Neural progenitor cell (in vitro differentiated cells): ENCODE measurements at regions not wholly inside any gene's neighbourhood (a gene's known extent, or its start where the extent isn't known, plus 50 kb on each side); places are given as distances from the start of the nearest gene placed in this dataset.
"Not testable (repeated sequence)": the region's sequence is repeated elsewhere in the genome, so short reads cannot be mapped to it uniquely, and the experiment has no call there.

Source experiments
- DNase-seq: peaks from one replicate; pipeline ENCODE4 v3.0.0-alpha.2; 2016; ENCODE audit warnings: low spot score
- H2AFZ ChIP-seq: fragments of 200-600 bp; sonication (generic); replicated peaks from 2 replicates; pipeline ENCODE4 v1.6.1; 2016; ENCODE audit warnings: antibody characterized with exemption
- H3F3A ChIP-seq: fragments of 200-600 bp; sonication (generic); 2 replicates; pipeline ENCODE4 v1.6.1; 2016; ENCODE audit warnings: antibody characterized with exemption, low read depth
- H3K27ac ChIP-seq: fragments of 200-600 bp; sonication (generic); 2 replicates; pipeline ENCODE4 v1.5.1; 2016; ENCODE audit warnings: mild to moderate bottlenecking
- H3K27me3 ChIP-seq: fragments of 200-600 bp; sonication (generic); 2 replicates; pipeline ENCODE4 v1.6.1; 2016; ENCODE audit warnings: mild to moderate bottlenecking, moderate library complexity
- H3K36me3 ChIP-seq: fragments of 200-600 bp; sonication (generic); 2 replicates; pipeline ENCODE4 v1.5.1; 2016
- H3K4me1 ChIP-seq: fragments of 200-600 bp; sonication (generic); 2 replicates; pipeline ENCODE4 v1.6.1; 2016; ENCODE audit warnings: mixed run types
- H3K4me2 ChIP-seq: fragments of 200-600 bp; sonication (generic); 2 replicates; pipeline ENCODE4 v1.6.1; 2016
- H3K4me3 ChIP-seq: fragments of 200-600 bp; sonication (generic); 2 replicates; pipeline ENCODE4 v1.5.1; 2016
- H3K79me2 ChIP-seq: fragments of 200-600 bp; sonication (generic); 2 replicates; pipeline ENCODE4 v1.6.1; 2016; ENCODE audit warnings: low read depth
- H3K9ac ChIP-seq: fragments of 200-600 bp; sonication (generic); 2 replicates; pipeline ENCODE4 v1.6.1; 2016
- H3K9me3 ChIP-seq: fragments of 200-600 bp; sonication (generic); 2 replicates; pipeline ENCODE4 v1.5.1; 2016; ENCODE audit warnings: low read depth
- H4K20me1 ChIP-seq: fragments of 200-600 bp; sonication (generic); 2 replicates; pipeline ENCODE4 v1.6.1; 2016; ENCODE audit warnings: low read depth
- H3K27ac Mint-ChIP-seq: 3 replicates; pipeline ENCODE4 v1.8.0; 2021; ENCODE audit warnings: mixed read lengths
- H3K27me3 Mint-ChIP-seq: 2 replicates; pipeline ENCODE4 v1.8.0; 2022; ENCODE audit warnings: low read depth, mild to moderate bottlenecking, inconsistent platforms, moderate library complexity, mixed read lengths; ENCODE audit not compliant: insufficient read depth
- H3K36me3 Mint-ChIP-seq: 3 replicates; pipeline ENCODE4 v1.8.0; 2021; ENCODE audit warnings: mixed read lengths
- H3K4me1 Mint-ChIP-seq: 3 replicates; pipeline ENCODE4 v1.8.0; 2021; ENCODE audit warnings: mixed read lengths
- H3K4me3 Mint-ChIP-seq: 3 replicates; pipeline ENCODE4 v1.8.0; 2021; ENCODE audit warnings: mild to moderate bottlenecking, moderate library complexity, mixed read lengths
- H3K9me3 Mint-ChIP-seq: 3 replicates; pipeline ENCODE4 v1.8.0; 2020; ENCODE audit warnings: mixed read lengths
- CTCF ChIP-seq: fragments of 200-600 bp; sonication (generic); IDR thresholded peaks from 2 replicates; pipeline ENCODE4 v1.5.1; 2017; ENCODE audit warnings: antibody characterized with exemption, mild to moderate bottlenecking
- EZH2 ChIP-seq: fragments of 200-600 bp; sonication (generic); IDR thresholded peaks from 2 replicates; pipeline ENCODE4 v1.6.1; 2017; ENCODE audit warnings: antibody characterized with exemption, mild to moderate bottlenecking, moderate library complexity
- EZH2phosphoT487 ChIP-seq: fragments of 200-600 bp; sonication (generic); IDR thresholded peaks from 2 replicates; pipeline ENCODE4 v1.6.1; 2017; ENCODE audit warnings: antibody characterized with exemption

- no peak overlapping the region for H3K27ac ChIP-seq
- Mint-ChIP-seq H3K9me3 (peaks cover 2% of the 10 kb centered on the region), H3K27ac (peak overlapping the region; percentile 42), H3K4me3 (no peak overlapping the region), H3K27me3 (peaks cover 3% of the 10 kb centered on the region), H3K36me3 (no peaks in the 10 kb centered on the region), H3K4me1 (peaks cover 14% of the 10 kb centered on the region)
- H3K9ac ChIP-seq, result no peak overlapping the region
- H3K4me3 ChIP-seq, result no peak overlapping the region
- no peak overlapping the region for H3K4me2 ChIP-seq
- no peak for DNase-seq
- TF ChIP-seq CTCF, result no peak
- TF ChIP-seq EZH2phosphoT487, result no peak
- TF ChIP-seq EZH2, result no peak
- H3K4me1 ChIP-seq, result peaks cover 22% of the 10 kb centered on the region
- no peaks in the 10 kb centered on the region for H3K27me3 ChIP-seq
- no peaks in the 10 kb centered on the region for H3K79me2 ChIP-seq
- peak overlapping the region; percentile 50 for H2AFZ ChIP-seq
- no peaks in the 10 kb centered on the region for H4K20me1 ChIP-seq
- no peaks in the 10 kb centered on the region for H3K9me3 ChIP-seq
- no peaks in the 10 kb centered on the region for H3F3A ChIP-seq
- no peaks in the 10 kb centered on the region for H3K36me3 ChIP-seq
These were observed 639.2 kb downstream of the NR2F1-AS1 start for GRCh38 chr5:92941806-92942205.

- H4K20me1 ChIP-seq, result no peaks in the 10 kb centered on the region
- H3K27me3 ChIP-seq, result no peaks in the 10 kb centered on the region
- H3K27ac ChIP-seq, result no peak overlapping the region
- H3K9ac ChIP-seq, result no peak overlapping the region
- H3F3A ChIP-seq, result no peaks in the 10 kb centered on the region
- H3K79me2 ChIP-seq, result no peaks in the 10 kb centered on the region
- H2AFZ ChIP-seq, result peak overlapping the region; percentile 94
- no peaks in the 10 kb centered on the region for H3K36me3 ChIP-seq
- Mint-ChIP-seq H3K27ac (no peak overlapping the region), H3K4me3 (no peak overlapping the region), H3K9me3 (no peaks in the 10 kb centered on the region), H3K4me1 (peaks cover 5% of the 10 kb centered on the region), H3K36me3 (no peaks in the 10 kb centered on the region), H3K27me3 (peaks cover 3% of the 10 kb centered on the region)
- no peak overlapping the region for H3K4me2 ChIP-seq
- no peak for TF ChIP-seq EZH2phosphoT487
- TF ChIP-seq EZH2, result no peak
- no peak for TF ChIP-seq CTCF
- H3K4me3 ChIP-seq, result no peak overlapping the region
- DNase-seq, result peak; percentile 4
- H3K9me3 ChIP-seq, result no peaks in the 10 kb centered on the region
- peaks cover 6% of the 10 kb centered on the region for H3K4me1 ChIP-seq
These were observed 641.6 kb downstream of the NR2F1-AS1 start for GRCh38 chr5:92939428-92939827.

GRCh38 chr5:92937396-92937795 lies 643.6 kb downstream of the NR2F1-AS1 start:
- not testable (repeated sequence) for H3F3A ChIP-seq, H3K9ac ChIP-seq, H3K4me1 ChIP-seq, H3K27ac Mint-ChIP-seq, H3K4me3 ChIP-seq, H3K36me3 ChIP-seq, H3K27me3 ChIP-seq, H2AFZ ChIP-seq, H3K4me2 ChIP-seq, H3K27ac ChIP-seq, H3K36me3 Mint-ChIP-seq, H3K79me2 ChIP-seq, H4K20me1 ChIP-seq, H3K4me1 Mint-ChIP-seq, H3K9me3 ChIP-seq, H3K4me3 Mint-ChIP-seq, H3K9me3 Mint-ChIP-seq, DNase-seq, H3K27me3 Mint-ChIP-seq

- Histone ChIP-seq H3F3A (peaks cover 9% of the 10 kb centered on the region), H3K27ac (no peak overlapping the region), H3K9me3 (no peaks in the 10 kb centered on the region), H3K4me3 (no peak overlapping the region), H3K9ac (no peak overlapping the region), H2AFZ (no peak overlapping the region), H3K4me1 (peaks cover 23% of the 10 kb centered on the region), H3K36me3 (no peaks in the 10 kb centered on the region), H4K20me1 (no peaks in the 10 kb centered on the region), H3K79me2 (no peaks in the 10 kb centered on the region), H3K4me2 (no peak overlapping the region), H3K27me3 (no peaks in the 10 kb centered on the region)
- no peak for DNase-seq
- no peak overlapping the region for H3K4me3 Mint-ChIP-seq
- no peak overlapping the region for H3K27ac Mint-ChIP-seq
- peaks cover 3% of the 10 kb centered on the region for H3K9me3 Mint-ChIP-seq
- H3K4me1 Mint-ChIP-seq, result peaks cover 10% of the 10 kb centered on the region
- no peak for TF ChIP-seq EZH2
- TF ChIP-seq EZH2phosphoT487, result no peak
- TF ChIP-seq CTCF, result no peak
- no peaks in the 10 kb centered on the region for H3K36me3 Mint-ChIP-seq
- no peaks in the 10 kb centered on the region for H3K27me3 Mint-ChIP-seq
These were observed 651.0 kb downstream of the NR2F1-AS1 start for GRCh38 chr5:92930057-92930456.
